ENCODE measurements at regions not wholly inside any gene's neighbourhood (a gene's known extent, or its start where the extent isn't known, plus 50 kb on each side); places are given as distances from the start of the nearest gene placed in this dataset.

DNA sequence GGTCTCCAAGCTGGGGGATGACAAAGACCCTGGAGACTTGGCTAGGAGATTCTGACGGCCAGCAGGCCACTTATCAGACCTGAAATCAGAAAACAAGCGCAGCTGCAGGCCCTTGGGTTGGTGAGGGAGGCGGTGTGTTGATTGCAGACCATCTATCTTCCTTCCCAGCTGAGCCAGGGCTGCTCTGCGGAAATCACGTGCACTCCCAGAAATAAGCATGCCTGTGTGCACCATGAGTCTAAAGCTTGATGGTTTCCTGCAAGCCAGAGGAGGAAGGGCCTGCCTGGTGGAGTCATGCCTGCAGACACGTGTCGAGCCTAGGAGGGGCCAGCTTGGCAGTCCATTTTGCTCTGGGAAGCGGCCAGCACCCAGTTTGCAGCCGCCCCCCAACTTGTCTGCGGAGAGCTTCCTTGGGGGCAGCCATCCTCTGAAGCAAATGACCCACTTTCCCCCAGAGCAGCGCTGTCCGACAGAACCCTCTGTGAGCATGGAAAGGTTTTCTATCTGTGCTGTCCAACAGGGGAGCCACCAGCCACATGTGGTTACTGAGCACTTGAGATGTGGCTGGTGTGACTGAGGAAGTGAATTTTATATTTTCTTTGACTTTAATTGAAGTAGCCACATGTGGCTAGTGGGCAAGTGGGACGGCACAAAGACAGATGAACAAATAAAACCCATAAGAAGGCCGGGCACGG is 175.7 kb upstream of the BCOR start:
- DNase-seq (ENCODE audit: low read depth): peak; percentile 73

DNA sequence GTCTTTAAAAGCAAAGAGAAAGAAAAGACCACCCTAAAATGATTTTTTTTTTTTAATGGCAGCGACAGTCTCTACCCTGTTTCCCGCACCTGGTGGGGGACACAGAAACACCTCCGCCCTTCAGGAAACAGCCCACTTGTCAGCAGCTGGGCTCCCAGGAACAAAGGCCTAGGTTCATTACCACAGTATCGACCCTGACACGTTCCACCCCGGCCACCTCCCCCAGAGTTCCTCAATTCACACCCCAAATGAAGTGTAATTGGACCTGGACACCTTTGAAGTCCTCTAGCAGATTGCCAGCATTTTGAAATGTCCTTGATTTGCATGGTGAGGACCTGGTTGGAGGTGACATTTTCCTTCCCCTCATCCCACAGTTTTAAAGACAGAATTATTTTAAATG is 175.0 kb upstream of the BCOR start:
- no peak for DNase-seq (ENCODE audit: low read depth)

DNA sequence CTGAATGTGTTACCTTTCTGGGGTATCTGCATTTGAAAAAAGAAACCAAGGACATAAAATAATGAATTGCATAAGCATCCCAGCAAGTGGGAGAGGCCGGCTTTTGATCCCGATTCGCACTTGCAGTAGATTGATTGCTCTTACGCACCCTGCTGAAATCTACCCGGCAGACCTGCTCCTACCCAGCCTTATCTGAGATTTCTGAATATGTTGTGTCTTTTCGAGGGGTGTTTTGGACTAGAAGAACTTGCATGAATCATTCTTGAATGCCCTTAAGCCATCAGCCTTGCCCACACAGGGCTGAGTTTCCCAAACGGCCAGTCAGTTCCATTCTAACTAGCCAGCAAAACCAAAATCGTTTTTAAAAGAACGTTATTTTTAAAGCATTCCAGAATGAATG is 174.4 kb upstream of the BCOR start:
- DNase-seq (ENCODE audit: low read depth): no peak

DNA sequence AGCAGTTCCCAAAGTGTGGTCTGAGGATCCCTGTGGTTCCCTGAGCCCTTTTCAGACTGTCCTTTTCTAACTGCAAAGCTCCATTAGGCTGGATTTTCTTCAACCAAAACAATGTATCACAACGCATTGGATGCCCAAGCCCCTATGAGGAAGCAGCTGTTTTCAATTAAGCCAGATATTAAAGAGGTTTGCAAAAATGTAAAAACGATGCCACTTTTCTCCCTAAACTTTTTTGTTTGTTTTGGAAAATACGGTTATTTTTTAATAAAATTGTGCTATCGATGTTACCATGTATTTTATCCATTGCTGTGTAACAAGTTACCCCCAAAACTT is 170.4 kb upstream of the BCOR start:
- DNase-seq (ENCODE audit: low read depth): no peak

DNA sequence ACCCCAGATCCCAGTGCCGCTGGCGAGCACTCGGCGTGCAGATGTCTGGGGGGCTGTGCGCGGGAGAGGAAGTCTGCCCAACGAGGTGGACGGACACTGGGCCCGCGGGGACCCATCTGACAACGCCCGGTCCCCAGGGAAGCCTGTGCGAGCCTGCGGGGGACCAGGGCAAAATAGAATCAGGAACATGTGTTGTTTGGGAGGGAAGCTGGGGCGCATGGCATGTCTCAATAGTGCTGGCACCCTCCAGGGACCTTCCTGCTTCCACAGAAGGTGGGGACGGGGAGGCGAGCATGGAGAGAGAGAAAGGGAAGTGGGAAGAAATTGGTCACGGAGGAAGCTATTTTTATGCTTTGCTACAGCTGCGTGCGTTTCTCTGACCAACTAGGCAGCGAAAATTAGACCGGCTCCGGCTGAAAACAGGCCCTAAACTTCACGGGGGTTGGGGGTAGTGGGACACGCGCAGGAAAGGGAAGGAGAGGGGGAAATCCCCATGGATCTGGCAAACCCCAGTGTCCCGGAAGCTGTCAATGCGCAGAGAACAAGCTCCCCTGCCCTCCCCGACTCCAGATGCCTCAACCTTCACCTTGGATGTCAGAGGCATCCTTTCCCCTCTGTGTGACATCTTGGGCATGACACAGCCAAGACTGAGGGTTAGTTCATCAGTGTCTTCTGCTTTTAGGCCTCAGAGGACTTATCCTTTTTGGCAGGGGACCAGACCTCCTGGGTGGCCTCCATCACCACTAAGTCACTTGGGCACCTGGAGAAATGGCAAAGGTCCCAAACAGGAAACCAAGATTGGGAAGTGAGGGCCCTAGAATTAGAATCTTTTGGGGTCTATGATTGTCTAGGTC is 169.8 kb upstream of the BCOR start:
- DNase-seq (ENCODE audit: low read depth): peak; percentile 35

DNA sequence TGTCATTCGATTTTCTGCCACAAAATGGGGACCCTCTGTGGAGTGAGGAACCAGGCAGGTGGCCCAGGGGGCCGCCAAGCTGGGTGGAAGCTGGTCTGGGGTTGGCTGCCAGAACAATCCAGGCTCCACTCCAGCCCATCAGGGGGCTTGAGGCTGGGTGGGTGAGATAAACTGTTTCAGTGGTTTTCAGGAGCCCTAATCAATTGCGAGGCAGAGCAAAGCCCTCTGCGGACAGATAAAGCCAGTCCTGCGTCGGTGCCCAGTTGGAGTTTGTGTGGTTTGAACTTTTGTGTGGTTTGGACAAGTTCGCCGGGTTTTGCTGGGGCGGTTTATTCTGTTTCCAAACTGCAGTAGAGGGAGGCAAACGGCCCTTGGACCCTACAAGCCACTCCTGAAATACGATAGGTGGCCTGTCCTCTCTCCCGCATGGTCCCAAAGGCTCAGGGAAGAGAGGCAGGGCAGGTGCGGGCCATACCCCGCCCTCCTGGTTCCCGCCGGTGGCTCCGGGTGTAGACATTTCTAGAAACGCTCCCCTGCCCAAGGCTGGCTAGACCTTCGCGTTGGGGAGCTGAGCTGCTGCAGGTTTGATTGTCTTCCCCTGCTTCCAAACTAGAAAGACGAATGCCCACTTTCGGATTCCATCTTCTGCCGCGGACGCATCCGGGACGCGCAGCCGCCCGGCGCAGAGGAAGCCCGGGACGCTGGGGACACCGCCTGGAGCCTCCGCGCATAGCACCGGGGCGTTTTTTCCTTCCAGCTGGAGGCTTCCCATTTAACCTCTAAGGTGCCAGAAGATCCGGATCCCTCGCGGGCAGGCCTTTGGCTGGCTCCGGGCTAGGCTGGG is 169.0 kb upstream of the BCOR start:
- DNase-seq (ENCODE audit: low read depth): peak; percentile 36

DNA sequence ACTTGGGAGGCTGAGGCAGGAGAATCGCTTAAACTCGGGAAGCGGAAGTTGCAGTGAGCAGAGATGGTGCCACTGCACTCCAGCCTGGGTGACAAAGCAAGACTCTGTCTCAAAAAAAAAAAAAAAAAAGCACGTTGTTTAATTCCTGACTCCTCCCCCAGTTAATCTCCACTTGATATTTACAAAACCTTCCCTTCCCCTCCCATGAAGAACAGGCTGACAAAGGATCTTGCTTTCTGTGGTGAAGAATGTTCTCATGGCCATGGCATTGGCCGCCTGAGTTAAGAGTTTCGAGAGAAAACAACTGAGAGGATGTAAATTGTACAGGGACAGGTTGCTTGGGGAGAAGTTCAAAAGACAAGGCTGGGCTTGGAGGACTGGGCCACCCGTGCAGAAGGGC is 168.2 kb upstream of the BCOR start:
- peak; percentile 30 for DNase-seq (ENCODE audit: low read depth)

DNA sequence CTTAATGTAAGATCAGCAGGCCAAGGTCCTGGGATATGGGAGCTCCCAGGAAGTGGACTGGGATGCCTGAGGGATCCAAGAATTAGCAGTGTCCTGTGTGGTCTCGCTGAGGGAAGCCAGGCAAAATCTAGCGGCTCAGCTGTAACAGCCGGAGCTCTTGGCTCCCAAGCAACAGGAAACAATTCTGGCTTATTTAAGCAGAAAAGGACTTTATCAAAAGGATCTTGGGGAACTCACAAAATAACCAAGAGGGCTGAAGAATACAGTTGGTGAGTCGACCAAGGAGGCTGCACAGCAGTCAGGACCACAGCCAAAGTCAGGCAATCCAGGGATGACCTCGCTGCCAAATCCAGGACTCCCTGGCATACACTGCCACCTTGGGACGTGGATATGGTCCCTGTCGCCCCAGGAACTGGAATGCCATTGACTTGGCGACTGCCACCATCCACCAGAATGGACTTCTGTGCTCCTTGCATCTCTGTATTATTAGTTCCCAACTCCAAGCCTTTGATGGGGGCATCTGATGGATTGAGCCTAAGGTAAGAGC is 165.3 kb upstream of the BCOR start:
- DNase-seq (ENCODE audit: low read depth): no peak

DNA sequence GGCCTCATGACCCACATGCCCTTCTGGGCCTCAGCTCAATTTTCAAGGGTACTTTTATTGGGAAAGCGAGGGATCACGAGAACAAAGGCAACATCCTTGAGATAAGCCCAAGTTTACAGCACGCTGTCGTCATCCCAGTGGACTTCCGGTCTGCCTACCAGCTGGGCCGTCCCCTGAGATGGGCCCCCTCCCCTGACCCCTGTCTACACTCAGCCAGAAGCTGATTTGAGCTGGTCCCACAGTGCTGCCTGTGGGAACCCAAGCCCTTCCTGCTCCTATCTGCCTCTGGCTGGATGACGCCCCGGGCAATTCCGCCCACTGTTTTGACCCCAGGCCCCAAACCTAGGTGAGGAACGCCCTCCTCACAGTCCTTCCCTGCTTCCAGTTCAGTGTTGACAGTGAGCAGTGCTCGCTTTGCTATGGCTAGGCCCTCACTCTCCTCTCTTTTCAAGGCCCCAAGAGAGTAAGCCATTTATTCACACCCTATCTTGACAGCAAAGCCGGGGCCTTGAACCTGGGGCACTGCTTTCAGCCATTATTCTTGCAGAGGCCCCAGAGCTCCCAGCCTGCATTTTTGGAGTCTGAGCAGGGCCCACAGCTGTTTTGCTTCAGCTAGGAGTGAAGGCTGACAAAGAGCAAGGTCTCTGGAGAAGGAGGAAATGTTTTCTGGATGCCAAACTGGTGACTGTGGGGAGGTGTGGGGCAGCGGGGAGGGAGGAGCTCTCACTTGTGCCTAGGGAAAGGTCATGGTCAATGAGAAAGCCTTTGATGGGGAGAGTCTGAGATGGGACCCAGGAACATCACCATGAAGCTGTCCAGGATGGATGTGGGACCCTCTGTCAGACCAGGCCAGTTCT is 164.6 kb upstream of the BCOR start:
- DNase-seq (ENCODE audit: low read depth): no peak

DNA sequence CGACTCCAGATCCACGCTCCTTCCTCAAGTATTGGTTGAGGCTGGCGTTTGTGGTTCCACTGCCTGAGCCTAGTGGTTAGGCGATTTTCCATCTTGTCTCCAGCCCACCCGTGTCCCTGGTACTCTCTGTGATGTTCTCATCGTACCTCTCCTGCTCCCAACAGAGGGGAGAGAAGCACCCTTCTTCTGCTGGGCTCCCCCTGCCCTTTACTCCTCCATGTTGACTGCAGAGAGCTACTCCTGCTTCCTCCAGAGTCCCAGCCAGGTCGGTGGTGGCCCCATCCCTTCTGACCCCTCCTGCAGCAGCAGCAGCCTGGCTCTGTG is 164.0 kb upstream of the BCOR start:
- no peak for DNase-seq (ENCODE audit: low read depth)

DNA sequence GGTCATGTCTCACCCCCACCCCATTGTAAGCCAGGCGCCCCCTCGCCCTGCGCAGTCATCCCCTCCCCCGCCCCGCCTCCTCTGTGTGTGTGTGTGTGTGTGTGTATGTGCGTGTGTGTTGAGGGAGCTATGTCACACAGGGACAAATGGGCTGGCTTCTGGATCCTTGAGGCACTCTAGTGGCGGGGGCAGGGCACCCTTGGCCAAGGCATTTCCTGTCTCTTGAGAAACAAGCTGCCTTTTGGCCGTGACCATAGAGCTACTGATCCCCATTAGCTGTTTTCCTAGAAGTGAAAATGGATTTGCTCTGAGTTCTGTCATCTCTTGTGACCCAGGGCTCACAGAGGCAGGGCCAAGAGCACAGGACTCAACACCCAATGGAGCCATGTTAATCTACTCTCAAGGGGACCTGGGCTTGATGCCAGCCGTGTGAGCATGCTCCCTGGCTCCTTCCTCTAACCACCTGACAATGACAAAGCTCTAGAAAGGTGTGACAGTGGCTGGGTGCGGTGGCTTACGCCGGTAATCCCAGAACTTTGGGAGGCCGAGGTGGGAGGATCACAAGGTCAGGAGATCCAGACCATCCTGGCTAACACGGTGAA is 162.5 kb upstream of the BCOR start:
- no peak for DNase-seq (ENCODE audit: low read depth)

DNA sequence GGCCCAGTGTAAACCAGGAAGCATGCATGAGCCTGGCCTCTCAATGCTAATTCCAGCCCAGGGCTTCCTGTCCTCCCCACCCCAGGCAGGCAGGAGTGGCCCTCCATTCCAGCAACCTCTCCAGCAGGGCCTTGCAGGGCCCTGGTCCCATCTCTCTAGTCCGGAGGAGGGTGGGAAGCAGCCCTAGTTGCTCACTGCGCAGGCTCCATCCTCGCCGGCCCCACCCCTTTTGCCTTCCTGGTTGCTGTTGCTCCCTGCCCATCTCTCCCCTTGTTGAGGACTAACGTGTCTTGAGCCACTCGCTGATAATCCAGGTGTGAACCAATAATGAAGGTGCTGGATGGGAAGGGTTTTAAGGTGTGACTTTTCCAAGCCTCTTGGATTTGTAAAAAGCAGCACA is 161.2 kb upstream of the BCOR start:
- DNase-seq (ENCODE audit: low read depth): no peak

DNA sequence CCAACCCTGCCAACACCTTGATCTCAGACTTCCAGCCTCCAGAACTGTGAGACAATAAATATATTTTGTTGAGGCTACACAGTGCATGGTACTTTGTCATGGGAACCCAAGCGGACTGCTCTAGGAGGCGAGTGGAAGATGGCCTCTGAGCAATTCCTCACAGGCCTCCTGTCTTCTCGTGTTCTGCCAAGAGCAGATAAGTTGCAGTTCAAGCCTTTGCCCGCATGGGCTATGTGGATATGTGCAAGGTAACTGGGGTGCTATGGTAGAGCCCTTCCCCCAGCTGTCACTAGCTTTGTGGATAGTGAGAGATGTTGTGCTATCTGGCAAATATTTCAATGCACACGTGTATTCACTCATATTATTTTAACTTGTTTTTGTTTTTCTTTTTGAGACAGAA is 156.0 kb upstream of the BCOR start:
- no peak for DNase-seq (ENCODE audit: low read depth)

DNA sequence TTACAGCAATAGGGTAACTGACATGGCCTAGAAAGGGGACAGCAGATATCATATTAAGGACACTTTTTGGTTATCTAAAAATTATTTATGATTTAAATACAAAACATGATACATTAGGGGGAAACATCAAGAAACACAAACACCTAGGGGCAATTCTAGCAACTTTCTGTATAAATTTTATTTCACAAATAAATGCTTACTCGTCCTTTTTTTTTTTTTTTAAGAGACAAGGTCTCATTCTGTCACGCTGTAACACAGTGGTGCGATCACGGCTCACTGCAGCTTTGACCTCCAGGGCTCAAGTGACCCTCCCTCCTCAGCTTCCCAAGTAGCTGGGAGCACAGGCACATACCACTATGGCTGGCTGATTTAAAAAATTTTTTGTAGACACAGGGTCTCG is 151.8 kb upstream of the BCOR start:
- no peak for DNase-seq (ENCODE audit: low read depth)

DNA sequence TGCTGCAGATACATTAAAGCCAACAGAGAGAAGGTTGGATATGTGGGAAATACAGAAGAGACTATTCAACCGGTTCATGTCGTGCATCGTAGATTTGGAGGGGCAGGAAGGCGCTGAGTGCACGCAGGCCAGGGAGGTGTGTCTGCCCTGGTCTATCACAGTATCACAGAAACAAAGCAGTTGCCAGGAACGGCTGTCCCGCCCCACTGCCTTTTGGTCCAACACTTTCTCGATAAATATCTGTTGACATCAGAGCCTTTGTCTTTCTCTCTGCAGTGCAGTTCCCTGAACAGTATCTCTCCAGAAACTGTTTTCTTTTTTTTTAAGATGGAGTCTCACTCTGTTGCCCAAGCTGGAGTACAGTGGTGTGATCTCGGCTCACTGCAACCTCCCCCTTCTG is 151.1 kb upstream of the BCOR start:
- no peak for DNase-seq (ENCODE audit: low read depth)

DNA sequence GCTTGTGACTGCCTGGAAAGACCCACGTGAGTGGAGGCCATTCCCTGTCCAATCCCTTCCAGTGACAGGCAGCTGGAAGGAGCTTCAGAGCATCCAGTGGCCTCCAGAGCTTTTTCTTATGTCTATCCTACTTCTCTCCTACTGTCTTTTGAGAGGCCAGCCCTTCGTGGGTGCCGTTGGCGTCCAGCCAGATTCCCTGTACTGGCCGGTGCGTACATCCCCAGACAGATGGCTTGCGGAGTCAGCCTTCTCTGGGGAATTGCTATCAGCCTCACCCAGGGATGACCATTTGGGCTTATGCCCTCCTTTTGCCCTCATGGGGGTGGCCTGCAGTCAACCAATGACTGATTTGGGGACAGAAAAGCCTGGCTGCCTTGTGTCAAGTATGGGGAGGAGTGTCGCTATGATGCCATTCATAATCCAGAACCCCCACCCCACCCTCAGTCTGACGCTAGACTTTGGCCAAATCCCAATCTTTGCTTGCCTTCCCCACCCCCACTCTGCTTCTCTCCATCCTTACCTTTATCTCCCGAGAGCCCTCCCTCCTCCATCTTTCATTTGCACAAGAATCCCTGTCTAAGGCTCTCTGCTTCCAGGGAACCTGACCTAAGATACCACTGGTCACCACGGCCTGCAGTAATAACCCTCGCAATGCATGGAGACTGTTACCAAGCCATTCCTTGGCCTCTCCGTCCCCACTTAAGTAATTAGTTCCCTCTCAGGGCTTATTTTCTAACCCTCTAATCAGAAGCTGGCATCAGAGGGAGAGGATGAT is 150.3 kb upstream of the BCOR start:
- DNase-seq (ENCODE audit: low read depth): peak; percentile 15

DNA sequence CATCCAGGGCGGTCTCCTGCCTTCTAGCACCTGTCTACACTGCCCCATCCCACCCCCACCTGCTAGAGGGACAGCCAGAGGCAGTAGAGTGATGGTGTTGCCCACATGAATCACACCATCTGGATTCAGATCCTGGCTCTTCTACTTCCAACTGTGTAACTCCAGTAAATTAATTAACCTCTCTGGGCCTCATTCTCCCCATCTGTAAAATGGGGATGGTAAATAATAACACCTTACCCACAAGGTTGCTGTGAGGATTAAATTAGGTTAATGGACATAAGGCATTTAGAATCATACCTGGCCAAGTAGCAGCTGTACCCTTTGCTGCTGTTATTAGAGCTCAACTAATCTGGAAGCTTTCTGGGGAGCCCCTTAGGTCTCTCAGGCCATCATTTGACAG is 149.6 kb upstream of the BCOR start:
- DNase-seq (ENCODE audit: low read depth): no peak

DNA sequence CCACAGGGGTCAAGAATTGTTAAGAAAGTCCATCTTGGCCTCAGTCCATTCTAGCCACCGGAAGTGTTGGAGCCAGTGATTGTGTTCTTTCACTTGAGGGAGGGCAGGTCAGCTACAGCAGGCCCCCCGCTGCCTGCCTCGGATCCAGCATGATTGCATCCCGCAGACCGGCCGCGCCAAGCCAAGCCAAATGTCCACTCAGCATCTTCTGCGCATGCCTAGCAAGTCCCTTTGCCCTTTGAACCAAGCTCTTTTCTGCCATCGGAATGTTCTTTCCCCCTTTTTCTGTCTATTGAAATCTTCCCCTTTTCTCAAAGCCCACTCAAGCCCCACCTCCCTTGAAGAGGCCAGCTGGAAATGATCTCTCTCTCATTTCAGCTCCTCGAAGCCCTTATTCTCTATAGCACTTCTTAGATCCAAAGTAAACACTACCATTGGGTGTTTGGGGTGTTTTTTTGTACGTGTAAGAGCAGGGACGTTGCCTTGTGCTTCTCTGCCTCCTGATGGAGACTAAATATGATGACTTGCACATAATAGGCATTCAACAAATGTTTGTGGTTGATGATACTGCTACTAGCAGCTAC is 147.8 kb upstream of the BCOR start:
- no peak for DNase-seq (ENCODE audit: low read depth)

DNA sequence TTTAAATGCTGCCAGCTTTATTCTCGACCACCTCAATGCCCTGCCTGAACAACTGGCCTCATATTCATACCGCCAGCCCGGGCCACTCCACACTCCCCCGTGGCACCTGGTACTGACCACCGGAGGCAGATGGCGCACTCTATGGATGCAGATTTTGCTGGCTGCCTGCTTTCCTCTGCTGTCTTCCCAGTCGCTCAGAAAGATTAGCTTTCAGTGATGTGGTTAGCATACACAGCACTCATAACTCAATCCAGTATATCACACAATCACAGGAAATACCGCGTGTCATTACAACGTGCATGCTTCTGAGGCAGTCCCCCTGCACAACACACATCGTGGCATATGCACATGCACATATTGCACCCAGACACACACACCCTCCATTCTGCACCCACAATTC is 147.2 kb upstream of the BCOR start:
- DNase-seq (ENCODE audit: low read depth): peak; percentile 20

All from CMK (cell line).